ENCODE measurements at regions not wholly inside any gene's neighbourhood (a gene's known extent, or its start where the extent isn't known, plus 50 kb on each side); places are given as distances from the start of the nearest gene placed in this dataset.

DNA sequence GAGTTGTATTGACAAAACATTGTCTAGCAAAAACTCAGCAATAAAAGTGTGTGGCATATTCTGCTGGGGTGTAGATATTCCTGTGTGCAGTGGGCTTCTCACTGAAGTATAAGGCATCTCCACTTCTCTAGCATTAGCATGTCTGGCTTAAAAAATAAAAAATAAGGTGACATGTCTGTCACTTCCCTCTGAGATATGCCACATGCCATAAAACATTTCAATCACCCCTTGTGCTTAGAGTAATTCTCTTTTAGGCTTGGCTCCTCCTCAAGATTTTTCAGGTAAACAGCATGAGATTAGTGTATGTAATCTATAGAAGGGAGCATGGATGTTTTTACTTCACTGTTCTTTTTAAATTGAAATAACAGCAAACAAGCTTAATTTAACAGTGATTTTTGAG is 194.4 kb upstream of the SNX7 start:
- TF ChIP-seq CTCF (IDR thresholded peaks at IDR 0.05) = no peak
- TF ChIP-seq POLR2A (IDR thresholded peaks at IDR 0.05) = no peak
